Motor neuron (in vitro differentiated cells): ENCODE measurements at regions not wholly inside any gene's neighbourhood (a gene's known extent, or its start where the extent isn't known, plus 50 kb on each side); places are given as distances from the start of the nearest gene placed in this dataset.

ENCODE experiments used
- ATAC-seq, 8 experiments: fragments of 200-7000 bp; cut with Tn5 transposase; replicated peaks in 6 of 8; 2 replicates each; pipeline ENCODE4 v1.8.0; 2021; ENCODE audit warnings: mild to moderate bottlenecking in 8 of 8, moderate library complexity in 8 of 8
- H3K27ac ChIP-seq, 2 donors: fragments of 250-450 bp; sonication (Bioruptor Pico); 2 replicates each; pipeline ENCODE4 v1.9.0; 2021; ENCODE audit warnings: antibody characterized with exemption in 2 of 2, mild to moderate bottlenecking in 2 of 2, moderate library complexity in 1 of 2
- H3K4me1 ChIP-seq, 2 donors: fragments of 250-450 bp; sonication (Bioruptor Pico); replicated peaks in 1 of 2; 2 replicates each; pipeline ENCODE4 v1.6.1; 2021; ENCODE audit warnings: antibody characterized with exemption in 2 of 2, mild to moderate bottlenecking in 2 of 2, moderate library complexity in 1 of 2
- H3K4me3 ChIP-seq, 5 donors: fragments of 250-450 bp; sonication (Bioruptor Pico); 2 replicates each; pipeline ENCODE4 v1.9.0; 2021; ENCODE audit warnings: antibody characterized with exemption in 5 of 5, mild to moderate bottlenecking in 5 of 5, moderate library complexity in 4 of 5
- WGBS, 10 experiments: fragments of 450-650 bp; shearing (Covaris generic); methylation state at CpG; one replicate each; pipeline ENCODE4 v1.0.0; 2022; 5-methylcytosine and 5-hydroxymethylcytosine counted together
- in situ Hi-C, 9 experiments: fragments of 400-800 bp; cut with MboI; loops; one replicate each; pipeline ENCODE4 v1.15.0; 2021; ENCODE audit warnings: low sequenced_read_pairs in 9 of 9, low pct_unique_long_range_greater_than_20kb in 2 of 9; ENCODE audit not compliant: unreplicated experiment in 9 of 9

- no peak overlapping the region for H3K27ac ChIP-seq
- in situ Hi-C loops = no loop called here
- WGBS, 10 experiments = 48 to 100% (median 95%) methylated on average over 1 to 4 of the region's 4 CpGs; no CpG with 5 or more reads in 1 of the 10 experiments
- H3K4me3 ChIP-seq = no peak overlapping the region
- ATAC-seq = no peak
- peaks cover 11 to 19% of the 10 kb centered on the region in 2 donors for H3K4me1 ChIP-seq
Measured at GRCh38 chr14:62303437-62303836, 541.2 kb downstream of the SNAPC1 start.

GRCh38 chr14:62304257-62304656, 542.0 kb downstream of the SNAPC1 start:
- peak overlapping the region in 1 of 2 donors; percentile 12 for H3K27ac ChIP-seq
- peaks cover 19 to 27% of the 10 kb centered on the region in 2 donors for H3K4me1 ChIP-seq
- no peak overlapping the region for H3K4me3 ChIP-seq
- WGBS, 10 experiments = 8 to 51% (median 21%) methylated on average over 1 to 3 of the region's 3 CpGs
- in situ Hi-C loops = no loop called here
- peak in 5 of 8 experiments; percentile 38 to 80 (median 64) for ATAC-seq

GRCh38 chr14:62307844-62308243, 545.6 kb downstream of the SNAPC1 start:
- in situ Hi-C loops = no loop called here
- H3K4me3 ChIP-seq = no peak overlapping the region
- peaks cover 22 to 29% of the 10 kb centered on the region in 2 donors for H3K4me1 ChIP-seq
- H3K27ac ChIP-seq = no peak overlapping the region
- ATAC-seq = no peak
- WGBS, 10 experiments = 27 to 100% (median 92%) methylated on average over 1 to 3 of the region's 3 CpGs; no CpG with 5 or more reads in 1 of the 10 experiments

- Histone ChIP-seq H3K4me1 (peaks cover 22 to 29% of the 10 kb centered on the region in 2 donors), H3K4me3 (no peak overlapping the region), H3K27ac (no peak overlapping the region)
- WGBS, 10 experiments = 8 to 100% (median 48%) methylated on average over 1 to 3 of the region's 3 CpGs; no CpG with 5 or more reads in 4 of the 10 experiments
- in situ Hi-C loops = no loop called here
- no peak for ATAC-seq
Measured at GRCh38 chr14:62308316-62308715, 546.1 kb downstream of the SNAPC1 start.

- Histone ChIP-seq H3K27ac (no peak overlapping the region), H3K4me1 (peaks cover 22 to 24% of the 10 kb centered on the region in 2 donors), H3K4me3 (no peak overlapping the region)
- in situ Hi-C loops = no loop called here
- peak in 5 of 8 experiments; percentile 80 to 90 (median 84) for ATAC-seq
- WGBS, 10 experiments = 0 to 73% (median 26%) methylated on average over 1 to 4 of the region's 4 CpGs; no CpG with 5 or more reads in 1 of the 10 experiments
Measured at GRCh38 chr14:62308891-62309290, 546.7 kb downstream of the SNAPC1 start.

GRCh38 chr14:62313212-62313611, 551.0 kb downstream of the SNAPC1 start:
- in situ Hi-C loops = no loop called here

GRCh38 chr14:62314221-62314620, 552.0 kb downstream of the SNAPC1 start:
- in situ Hi-C loops = no loop called here
- peaks cover 2 to 3% of the 10 kb centered on the region in 2 donors for H3K4me1 ChIP-seq
- H3K4me3 ChIP-seq = no peak overlapping the region
- ATAC-seq = no peak
- no peak overlapping the region for H3K27ac ChIP-seq
- WGBS, 10 experiments = 0 to 100% (median 90%) methylated on average over 1 to 2 of the region's 2 CpGs; no CpG with 5 or more reads in 1 of the 10 experiments

More at GRCh38 chr14:62313212-62313611, 551.0 kb downstream of the SNAPC1 start:
- WGBS, 10 experiments = 15 to 100% (median 90%) methylated on average over 1 to 3 of the region's 3 CpGs
- Histone ChIP-seq H3K27ac (no peak overlapping the region), H3K4me3 (no peak overlapping the region), H3K4me1 (peaks cover 12 to 14% of the 10 kb centered on the region in 2 donors)
- ATAC-seq = peak in 1 of 8 experiments; percentile 51

- Histone ChIP-seq H3K4me1 (no peaks in the 10 kb centered on the region), H3K27ac (no peak overlapping the region), H3K4me3 (no peak overlapping the region)
- in situ Hi-C loops = no loop called here
- no peak for ATAC-seq
- WGBS, 10 experiments = 0 to 100% (median 50%) methylated on average over 1 of the region's 1 CpG; no CpG with 5 or more reads in 3 of the 10 experiments
Measured at GRCh38 chr14:62314871-62315270, 552.7 kb downstream of the SNAPC1 start.

- in situ Hi-C loops = no loop called here
- Histone ChIP-seq H3K27ac (no peak overlapping the region), H3K4me3 (no peak overlapping the region), H3K4me1 (no peaks in the 10 kb centered on the region)
- 10 to 100% (median 90%) methylated on average over 1 to 2 of the region's 2 CpGs; no CpG with 5 or more reads in 2 of the 10 experiments for WGBS, 10 experiments
- no peak for ATAC-seq
Measured at GRCh38 chr14:62315631-62316030, 553.4 kb downstream of the SNAPC1 start.

- ATAC-seq = no peak
- H3K27ac ChIP-seq = no peak overlapping the region
- no peaks in the 10 kb centered on the region for H3K4me1 ChIP-seq
- in situ Hi-C loops = no loop called here
- WGBS, 10 experiments = 21 to 98% (median 73%) methylated on average over 1 to 6 of the region's 6 CpGs
- no peak overlapping the region for H3K4me3 ChIP-seq
Measured at GRCh38 chr14:62322216-62322615, 560.0 kb downstream of the SNAPC1 start.

GRCh38 chr14:62329427-62329826, 567.2 kb downstream of the SNAPC1 start:
- in situ Hi-C loops = no loop called here
- no peak for ATAC-seq
- Histone ChIP-seq H3K4me3 (no peak overlapping the region), H3K4me1 (no peaks in the 10 kb centered on the region), H3K27ac (no peak overlapping the region)
- WGBS, 10 experiments = 17 to 100% (median 44%) methylated on average over 1 to 2 of the region's 2 CpGs; no CpG with 5 or more reads in 4 of the 10 experiments

- in situ Hi-C loops = no loop called here
- peak in 3 of 8 experiments; percentile 56 to 89 (median 81) for ATAC-seq
- no peak overlapping the region for H3K4me3 ChIP-seq
- 0 to 97% (median 80%) methylated on average over 1 to 4 of the region's 5 CpGs; no CpG with 5 or more reads in 1 of the 10 experiments for WGBS, 10 experiments
- no peak overlapping the region for H3K27ac ChIP-seq
- H3K4me1 ChIP-seq = no peaks in the 10 kb centered on the region
Measured at GRCh38 chr14:62347562-62348011, 585.4 kb downstream of the SNAPC1 start.

GRCh38 chr14:62357362-62357761, 595.1 kb downstream of the SNAPC1 start:
- no peak overlapping the region for H3K4me3 ChIP-seq
- H3K27ac ChIP-seq = no peak overlapping the region
- ATAC-seq = no peak
- in situ Hi-C loops = no loop called here
- H3K4me1 ChIP-seq = no peaks in the 10 kb centered on the region

- no peak overlapping the region for H3K4me3 ChIP-seq
- H3K4me1 ChIP-seq = no peaks in the 10 kb centered on the region
- no peak overlapping the region for H3K27ac ChIP-seq
- WGBS, 10 experiments = 0 to 100% (median 70%) methylated on average over 1 to 2 of the region's 2 CpGs
- ATAC-seq = peak in 2 of 8 experiments; percentile 33 to 85
- in situ Hi-C loops = no loop called here
Measured at GRCh38 chr14:62364161-62364560, 601.9 kb downstream of the SNAPC1 start.
